Activated CD4-positive, alpha-beta memory T cell treated with anti-CD3 and anti-CD28 coated beads, Interleukin-2, amount 10 ng/mL, durations not matched to agents 7 days and 5 days (primary cell): ENCODE measurements at regions not wholly inside any gene's neighbourhood (a gene's known extent, or its start where the extent isn't known, plus 50 kb on each side); places are given as distances from the start of the nearest gene placed in this dataset.
"Not testable (repeated sequence)": the region's sequence is repeated elsewhere in the genome, so short reads cannot be mapped to it uniquely, and the experiment has no call there.

Experiments used
- CTCF ChIA-PET: fragments of 350-600 bp; sonication (Branson Sonifier 250); formaldehyde crosslinking; loops from one replicate; lab custom pipeline; 2021; ENCODE audit warnings: antibody characterized with exemption, inconsistent platforms; lab: Charles Lee
- POLR2A ChIA-PET: fragments of 350-600 bp; sonication (Branson Sonifier 250); formaldehyde crosslinking; loops from one replicate; lab custom pipeline; 2021; ENCODE audit warnings: antibody characterized with exemption; lab: Charles Lee
- DNase-seq: peaks from one replicate; pipeline ENCODE4 v3.0.0-alpha.2; 2020
- H3K27ac Mint-ChIP-seq: one replicate; pipeline ENCODE4 v1.8.0; 2021; ENCODE audit warnings: mild to moderate bottlenecking, mixed read lengths
- H3K27me3 Mint-ChIP-seq: one replicate; pipeline ENCODE4 v1.8.0; 2021; ENCODE audit warnings: mixed read lengths
- H3K36me3 Mint-ChIP-seq: one replicate; pipeline ENCODE4 v1.8.0; 2021; ENCODE audit warnings: low read depth, mixed read lengths
- H3K4me1 Mint-ChIP-seq: one replicate; pipeline ENCODE4 v1.8.0; 2021; ENCODE audit warnings: mixed read lengths
- H3K4me3 Mint-ChIP-seq: one replicate; pipeline ENCODE4 v1.8.0; 2021; ENCODE audit warnings: mild to moderate bottlenecking, mixed read lengths
- H3K9me3 Mint-ChIP-seq: one replicate; pipeline ENCODE4 v1.8.0; 2021; ENCODE audit warnings: mixed read lengths

- H3K9me3 Mint-ChIP-seq, POLR2A ChIA-PET, CTCF ChIA-PET, H3K27me3 Mint-ChIP-seq, DNase-seq, H3K4me3 Mint-ChIP-seq, H3K27ac Mint-ChIP-seq: not testable (repeated sequence)
- peaks cover 25% of the 10 kb centered on the region for H3K36me3 Mint-ChIP-seq
- H3K4me1 Mint-ChIP-seq = peaks cover 39% of the 10 kb centered on the region
Observed at GRCh38 chr2:87477669-87478428, 270.0 kb upstream of the PLGLB2 start.

DNA sequence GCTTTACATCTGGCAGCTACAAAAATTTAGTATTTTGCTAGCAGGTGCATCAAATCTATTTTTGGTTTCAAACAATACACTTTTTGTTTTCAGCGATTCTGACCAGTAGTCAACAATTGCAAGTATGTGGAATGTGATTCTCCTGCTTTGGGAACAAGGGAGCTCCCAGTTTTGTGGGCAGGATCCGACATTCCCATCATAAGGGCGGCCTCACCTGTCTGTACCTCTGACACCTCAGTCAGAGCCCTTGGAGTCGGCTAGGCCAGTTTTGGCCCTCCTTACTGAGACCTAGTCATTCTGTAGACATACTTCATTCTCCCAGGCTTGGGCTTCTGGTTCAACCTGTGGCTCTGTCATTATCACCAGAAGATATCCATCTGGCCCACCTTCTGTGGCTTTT, 269.0 kb upstream of the PLGLB2 start:
- POLR2A ChIA-PET, DNase-seq, H3K27me3 Mint-ChIP-seq, H3K4me3 Mint-ChIP-seq, H3K9me3 Mint-ChIP-seq, H3K27ac Mint-ChIP-seq, CTCF ChIA-PET: not testable (repeated sequence)
- Mint-ChIP-seq H3K36me3 (peaks cover 25% of the 10 kb centered on the region), H3K4me1 (peaks cover 43% of the 10 kb centered on the region)

- H3K9me3 Mint-ChIP-seq, H3K27me3 Mint-ChIP-seq, POLR2A ChIA-PET, CTCF ChIA-PET: not testable (repeated sequence)
- H3K27ac Mint-ChIP-seq = peak overlapping the region; percentile 71
- peaks cover 39% of the 10 kb centered on the region for H3K4me1 Mint-ChIP-seq
- peak; percentile 40 for DNase-seq
- H3K4me3 Mint-ChIP-seq = peak overlapping the region; percentile 30
- peaks cover 12% of the 10 kb centered on the region for H3K36me3 Mint-ChIP-seq
Observed at GRCh38 chr2:87483093-87483680, 264.7 kb upstream of the PLGLB2 start.

GRCh38 chr2:87484363-87484762, 263.5 kb upstream of the PLGLB2 start:
- DNase-seq, H3K4me3 Mint-ChIP-seq, POLR2A ChIA-PET, H3K9me3 Mint-ChIP-seq, H3K27me3 Mint-ChIP-seq, CTCF ChIA-PET: not testable (repeated sequence)
- peak overlapping the region; percentile 58 for H3K27ac Mint-ChIP-seq
- peaks cover 16% of the 10 kb centered on the region for H3K36me3 Mint-ChIP-seq
- peaks cover 36% of the 10 kb centered on the region for H3K4me1 Mint-ChIP-seq

DNA sequence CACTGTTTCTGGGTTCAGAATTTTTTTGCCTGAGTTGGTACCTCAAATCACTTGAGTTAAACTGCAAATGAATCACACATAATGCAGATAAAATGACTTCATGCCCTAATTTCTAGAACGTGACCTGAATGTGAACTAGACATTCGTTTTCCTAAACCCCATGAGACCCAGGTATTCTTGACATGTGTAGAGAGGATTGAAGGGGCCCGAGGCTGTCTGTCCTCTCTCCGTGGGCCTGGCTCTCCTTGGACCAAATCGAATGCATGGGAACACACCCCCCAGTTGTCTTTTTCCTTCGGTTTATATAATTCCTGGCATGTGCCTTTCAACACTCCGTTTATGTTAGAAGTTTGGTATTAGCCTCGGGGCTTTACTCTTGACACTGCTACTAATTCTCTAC, 262.4 kb upstream of the PLGLB2 start:
- DNase-seq, POLR2A ChIA-PET, H3K27me3 Mint-ChIP-seq, CTCF ChIA-PET, H3K4me3 Mint-ChIP-seq, H3K9me3 Mint-ChIP-seq: not testable (repeated sequence)
- H3K27ac Mint-ChIP-seq = peak overlapping the region; percentile 70
- peaks cover 11% of the 10 kb centered on the region for H3K36me3 Mint-ChIP-seq
- peaks cover 31% of the 10 kb centered on the region for H3K4me1 Mint-ChIP-seq

- H3K27me3 Mint-ChIP-seq, CTCF ChIA-PET, H3K4me3 Mint-ChIP-seq, POLR2A ChIA-PET, H3K9me3 Mint-ChIP-seq: not testable (repeated sequence)
- H3K27ac Mint-ChIP-seq = peak overlapping the region; percentile 59
- H3K36me3 Mint-ChIP-seq = peaks cover 11% of the 10 kb centered on the region
- peaks cover 31% of the 10 kb centered on the region for H3K4me1 Mint-ChIP-seq
- DNase-seq = peak; percentile 31
Observed at GRCh38 chr2:87485884-87486283, 262.0 kb upstream of the PLGLB2 start.

DNA sequence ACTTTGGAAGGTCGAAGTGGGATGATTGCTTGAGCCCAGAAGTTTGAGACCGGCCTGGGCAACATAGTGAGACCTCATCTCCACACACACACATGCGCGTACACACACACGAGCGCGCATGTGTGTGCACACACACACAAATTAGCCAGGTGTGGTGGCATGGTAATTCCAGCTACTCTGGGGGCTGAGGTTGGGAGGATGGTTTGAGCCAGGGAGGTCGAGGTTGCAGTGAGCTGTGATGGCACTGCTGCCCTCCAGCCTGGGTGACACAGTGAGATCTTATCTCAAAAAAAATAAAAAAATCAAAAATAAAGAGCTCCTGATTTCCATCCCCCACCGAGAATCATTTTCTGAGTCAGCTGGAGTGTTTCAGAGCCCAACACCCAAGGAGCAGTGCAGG, 261.5 kb upstream of the PLGLB2 start:
- CTCF ChIA-PET = not testable (repeated sequence)

DNA sequence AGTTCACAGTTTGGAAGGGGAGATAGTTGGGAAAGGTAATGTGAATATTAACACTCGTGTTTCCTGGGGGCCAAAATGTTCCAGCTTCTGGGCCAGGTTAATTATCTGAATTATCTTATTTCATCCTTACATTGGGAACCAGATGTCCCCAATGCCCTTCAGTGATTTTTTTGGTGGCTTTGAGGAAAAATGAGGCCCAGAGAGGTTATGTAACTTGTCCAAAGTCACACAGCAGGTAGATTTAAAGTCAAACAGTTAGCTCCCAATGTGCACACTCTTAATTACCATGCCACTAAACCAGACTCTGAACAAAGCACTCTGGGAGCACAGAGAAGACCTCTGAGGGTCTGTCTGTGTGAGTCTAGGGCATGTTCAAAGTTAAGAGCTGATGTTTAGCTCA, 259.9 kb upstream of the PLGLB2 start:
- CTCF ChIA-PET, DNase-seq: not testable (repeated sequence)

More for the DNA sequence above, 261.5 kb upstream of the PLGLB2 start:
- POLR2A ChIA-PET, H3K27me3 Mint-ChIP-seq, H3K9me3 Mint-ChIP-seq: not testable (repeated sequence)
- Mint-ChIP-seq H3K36me3 (peaks cover 12% of the 10 kb centered on the region), H3K4me1 (peaks cover 35% of the 10 kb centered on the region), H3K27ac (peak overlapping the region; percentile 81), H3K4me3 (peak overlapping the region; percentile 46)
- peak; percentile 32 for DNase-seq

DNA sequence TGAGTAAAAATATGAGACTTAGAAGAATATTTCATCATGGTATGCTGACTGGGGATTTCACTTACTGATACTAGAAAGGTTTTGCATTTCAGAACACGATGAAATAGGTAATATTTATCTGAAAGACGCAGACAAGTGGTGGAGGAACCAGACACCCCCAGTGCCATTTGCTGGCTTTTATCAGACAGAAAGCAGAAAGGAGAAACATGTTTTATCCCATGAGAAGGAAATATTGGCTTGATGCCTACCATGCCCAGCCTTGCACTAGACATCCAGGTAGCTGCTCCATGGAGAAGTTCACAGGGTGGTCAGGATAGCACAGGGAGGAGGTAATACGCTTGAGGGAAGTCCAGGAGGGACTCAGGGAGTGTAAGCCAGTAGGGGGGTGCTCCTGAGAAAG, 258.9 kb upstream of the PLGLB2 start:
- POLR2A ChIA-PET, H3K27me3 Mint-ChIP-seq, H3K27ac Mint-ChIP-seq, CTCF ChIA-PET, H3K9me3 Mint-ChIP-seq, H3K36me3 Mint-ChIP-seq, H3K4me3 Mint-ChIP-seq, DNase-seq: not testable (repeated sequence)
- peaks cover 29% of the 10 kb centered on the region for H3K4me1 Mint-ChIP-seq

More for the DNA sequence above, 259.9 kb upstream of the PLGLB2 start:
- peaks cover 33% of the 10 kb centered on the region for H3K4me1 Mint-ChIP-seq
- H3K9me3 Mint-ChIP-seq, H3K27ac Mint-ChIP-seq, POLR2A ChIA-PET, H3K27me3 Mint-ChIP-seq, H3K4me3 Mint-ChIP-seq, H3K36me3 Mint-ChIP-seq: not testable (repeated sequence)

DNA sequence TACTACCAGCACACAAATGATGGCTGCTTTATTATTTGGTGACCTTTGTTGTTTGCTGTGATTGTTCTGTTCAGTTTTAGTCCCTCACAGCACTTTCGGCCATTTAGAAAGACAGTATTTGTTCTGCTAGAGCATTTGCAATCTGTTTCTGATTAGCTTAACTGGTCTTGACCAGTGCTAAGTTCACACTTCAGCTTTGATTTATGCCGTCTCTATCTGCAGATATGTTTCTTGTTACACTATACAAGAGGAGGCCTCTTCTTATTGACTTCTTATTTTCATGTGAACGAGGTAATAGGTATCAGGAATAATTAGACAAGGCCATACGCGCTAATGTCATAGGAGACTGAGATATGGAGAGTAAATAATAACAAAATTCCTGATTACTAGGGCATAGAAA, 253.0 kb upstream of the PLGLB2 start:
- H3K4me3 Mint-ChIP-seq, H3K36me3 Mint-ChIP-seq, H3K9me3 Mint-ChIP-seq, CTCF ChIA-PET, DNase-seq, H3K27me3 Mint-ChIP-seq, POLR2A ChIA-PET: not testable (repeated sequence)
- H3K27ac Mint-ChIP-seq = peak overlapping the region; percentile 36
- peaks cover 27% of the 10 kb centered on the region for H3K4me1 Mint-ChIP-seq

DNA sequence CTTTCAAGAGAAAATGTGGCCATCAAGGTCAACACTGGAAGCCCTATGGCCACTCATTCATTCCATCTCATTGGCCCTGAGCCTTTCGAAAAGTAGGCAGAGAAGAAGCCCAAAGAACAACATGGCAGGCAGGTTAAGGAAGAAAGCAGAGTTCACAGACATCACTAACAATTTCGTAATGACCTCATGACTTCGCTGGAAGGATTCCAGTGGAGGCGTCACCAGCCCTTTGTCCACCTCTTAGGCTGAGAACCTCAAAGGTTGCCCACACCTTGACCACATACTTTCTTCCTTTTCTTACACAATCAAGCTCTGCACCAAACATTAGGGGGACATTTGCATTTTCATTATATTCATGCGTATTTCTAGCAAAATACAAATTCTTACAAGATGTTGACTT, 252.4 kb upstream of the PLGLB2 start:
- POLR2A ChIA-PET, H3K9me3 Mint-ChIP-seq, CTCF ChIA-PET, H3K27me3 Mint-ChIP-seq, H3K36me3 Mint-ChIP-seq, DNase-seq, H3K4me3 Mint-ChIP-seq, H3K27ac Mint-ChIP-seq: not testable (repeated sequence)
- H3K4me1 Mint-ChIP-seq = peaks cover 31% of the 10 kb centered on the region

DNA sequence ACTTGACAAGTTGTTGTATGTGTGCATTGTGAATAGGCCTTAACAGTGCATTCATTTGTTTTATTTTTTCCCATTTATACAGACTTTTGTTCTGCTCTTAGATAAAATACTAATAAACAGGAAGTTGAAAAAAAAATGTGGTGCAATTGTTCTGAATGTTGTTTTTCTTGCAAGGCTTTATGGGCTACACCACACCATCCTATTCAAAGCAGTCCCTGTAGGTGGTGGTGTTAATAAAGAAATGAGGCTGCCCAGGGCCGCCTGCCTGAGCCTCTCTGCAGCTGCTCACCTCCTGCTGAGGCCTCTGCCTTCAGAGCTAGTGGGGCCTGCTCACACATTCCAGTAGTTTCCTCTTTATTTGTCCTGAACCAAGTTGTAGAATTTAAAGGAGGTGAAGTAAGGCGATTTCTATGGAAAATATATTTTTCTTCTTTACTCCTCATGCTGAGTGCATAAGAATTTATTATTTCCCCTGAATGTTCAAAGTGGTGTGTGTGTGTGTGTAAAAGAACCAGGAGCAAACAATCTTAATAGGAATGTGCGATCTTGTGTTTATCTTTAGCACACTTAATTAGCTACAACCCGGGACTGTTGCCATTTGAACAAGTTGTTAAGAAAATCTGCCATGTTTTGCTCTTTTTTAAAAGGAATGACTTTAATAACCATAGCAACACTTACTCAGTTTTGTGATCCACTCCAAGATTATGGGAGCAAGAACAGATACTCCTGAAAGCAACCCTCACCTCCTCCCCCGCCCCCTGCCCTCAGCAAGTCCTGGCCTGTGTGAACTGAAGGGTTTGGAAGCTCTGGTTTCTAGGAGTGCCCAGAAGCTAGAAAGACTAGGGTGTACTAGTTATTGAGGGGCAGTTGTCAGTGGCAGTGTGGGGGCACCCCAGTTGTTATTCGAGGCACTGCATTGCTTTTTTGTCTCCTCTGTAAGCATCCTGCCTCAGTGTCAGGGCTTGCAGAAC, 251.6 kb upstream of the PLGLB2 start:
- H3K4me1 Mint-ChIP-seq = peaks cover 32% of the 10 kb centered on the region
- POLR2A ChIA-PET, H3K9me3 Mint-ChIP-seq, H3K27ac Mint-ChIP-seq, DNase-seq, H3K27me3 Mint-ChIP-seq, H3K4me3 Mint-ChIP-seq, CTCF ChIA-PET, H3K36me3 Mint-ChIP-seq: not testable (repeated sequence)

DNA sequence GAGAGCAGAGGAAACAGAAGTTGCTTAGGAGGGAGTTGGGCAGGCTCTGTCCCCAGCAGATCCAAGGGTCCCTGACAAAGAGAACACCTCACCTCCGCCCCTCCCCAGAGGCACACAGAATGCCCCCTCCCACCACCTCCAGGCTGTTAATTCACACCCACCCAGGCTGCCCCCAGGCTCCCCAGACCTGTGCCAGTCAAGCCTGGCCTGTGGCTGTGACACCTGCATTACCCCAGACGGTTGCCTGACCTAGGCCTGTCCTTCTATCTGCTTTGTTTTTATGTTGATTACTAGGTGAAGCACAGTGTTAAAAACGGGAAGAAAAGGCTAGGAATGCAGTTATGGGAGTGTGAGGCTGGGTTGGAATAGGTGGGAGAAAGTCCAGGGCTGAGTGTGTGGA, 250.8 kb upstream of the PLGLB2 start:
- H3K27me3 Mint-ChIP-seq, H3K27ac Mint-ChIP-seq, CTCF ChIA-PET, H3K4me3 Mint-ChIP-seq, POLR2A ChIA-PET, H3K9me3 Mint-ChIP-seq, H3K36me3 Mint-ChIP-seq, DNase-seq: not testable (repeated sequence)
- H3K4me1 Mint-ChIP-seq = peaks cover 28% of the 10 kb centered on the region
